K562 (cell line): ENCODE measurements at regions not wholly inside any gene's neighbourhood (a gene's known extent, or its start where the extent isn't known, plus 50 kb on each side); places are given as distances from the start of the nearest gene placed in this dataset.

ENCODE experiments used
- ATF3 ChIP-seq, 2 experiments: fragments of 450-650 bp in 1 of 2; sonication (generic) in 1 of 2; formaldehyde crosslinking in 1 of 2; IDR thresholded peaks in 1 of 2; conservative IDR thresholded peaks in 1 of 2; 2 replicates each; pipeline versions ENCODE4 v1.6.1 to v1.8.1; 2016 to 2023; ENCODE audit warnings: mild to moderate bottlenecking in 2 of 2, moderate library complexity in 2 of 2, inconsistent platforms in 1 of 2, missing genetic modification reagents in 1 of 2
- ATF7 ChIP-seq: fragments of 450-650 bp; IDR thresholded peaks from 2 replicates; pipeline ENCODE4 v1.7.1; 2014; ENCODE audit warnings: mild to moderate bottlenecking, moderate library complexity
- CCNT2 ChIP-seq: IDR thresholded peaks from 2 replicates; pipeline ENCODE4 v1.6.1; 2011; ENCODE audit warnings: borderline replicate concordance, low read depth, mild to moderate bottlenecking, moderate library complexity, mixed read lengths, low read length; ENCODE audit not compliant: insufficient read length; ENCODE audit errors: extremely low read depth
- ETS2 ChIP-seq: IDR thresholded peaks from 2 replicates; pipeline ENCODE4 v1.6.1; 2016; ENCODE audit warnings: borderline replicate concordance, missing genetic modification characterization, mild to moderate bottlenecking, moderate library complexity, missing compliant biosample characterization; ENCODE audit not compliant: poor library complexity, severe bottlenecking
- HCFC1 ChIP-seq: IDR thresholded peaks from 2 replicates; pipeline ENCODE4 v1.6.1; 2012; ENCODE audit warnings: low read depth, low read length, improper control_type of control experiment
- NCOR1 ChIP-seq: fragments of 450-650 bp; IDR thresholded peaks from 2 replicates; pipeline ENCODE4 v1.6.1; 2016; ENCODE audit warnings: mild to moderate bottlenecking, moderate library complexity
- NR2C2 ChIP-seq, 2 experiments: fragments of 200-800 bp in 1 of 2; sonication (Bioruptor generic) in 1 of 2; sonication (generic) in 1 of 2; formaldehyde crosslinking in 1 of 2; IDR thresholded peaks; 2 replicates each; pipeline versions ENCODE4 v1.6.1 to v1.8.0; 2016 to 2022; ENCODE audit warnings: mild to moderate bottlenecking in 1 of 2, missing compliant biosample characterization in 1 of 2, missing genetic modification characterization in 1 of 2, missing genetic modification reagents in 1 of 2
- TBL1XR1 ChIP-seq, 2 experiments: IDR thresholded peaks; 2 replicates each; pipeline ENCODE4 v1.6.1; 2012; ENCODE audit warnings: improper control_type of control experiment in 2 of 2, low read length in 2 of 2, mild to moderate bottlenecking in 1 of 2
- TBP ChIP-seq: optimal IDR thresholded peaks from 2 replicates; pipeline ENCODE3; 2011; ENCODE audit warnings: low read depth, low read length, improper control_type of control experiment
- TEAD1 ChIP-seq, 2 experiments: fragments of 450-650 bp in 1 of 2; sonication (generic) in 1 of 2; formaldehyde crosslinking; IDR thresholded peaks; 2 replicates each; pipeline versions ENCODE4 v1.4.0 to v1.8.0; 2020 to 2022; ENCODE audit warnings: mild to moderate bottlenecking in 2 of 2, missing genetic modification reagents in 1 of 2
- THRB ChIP-seq: fragments of 450-650 bp; formaldehyde crosslinking; conservative IDR thresholded peaks from 2 replicates; pipeline ENCODE4 v1.4.0; 2022; ENCODE audit warnings: mild to moderate bottlenecking, missing genetic modification characterization
- ZNF445 ChIP-seq: fragments of 250-450 bp; sonication (Bioruptor Pico); IDR thresholded peaks from 2 replicates; pipeline ENCODE4 v1.4.0; 2020; ENCODE audit warnings: low read depth, mild to moderate bottlenecking, moderate library complexity
- TF ChIP-seq, protein P1 (sequence below): fragments of 450-650 bp; IDR thresholded peaks from 2 replicates; pipeline ENCODE4 v1.6.1; 2017; ENCODE audit warnings: antibody characterized with exemption, mild to moderate bottlenecking
- TF ChIP-seq, protein P2 (sequence below): IDR thresholded peaks from 3 replicates; pipeline ENCODE4 v1.6.1; 2011; ENCODE audit warnings: borderline replicate concordance, mild to moderate bottlenecking, moderate library complexity; ENCODE audit not compliant: insufficient read length; ENCODE audit errors: extremely low read depth

DNA sequence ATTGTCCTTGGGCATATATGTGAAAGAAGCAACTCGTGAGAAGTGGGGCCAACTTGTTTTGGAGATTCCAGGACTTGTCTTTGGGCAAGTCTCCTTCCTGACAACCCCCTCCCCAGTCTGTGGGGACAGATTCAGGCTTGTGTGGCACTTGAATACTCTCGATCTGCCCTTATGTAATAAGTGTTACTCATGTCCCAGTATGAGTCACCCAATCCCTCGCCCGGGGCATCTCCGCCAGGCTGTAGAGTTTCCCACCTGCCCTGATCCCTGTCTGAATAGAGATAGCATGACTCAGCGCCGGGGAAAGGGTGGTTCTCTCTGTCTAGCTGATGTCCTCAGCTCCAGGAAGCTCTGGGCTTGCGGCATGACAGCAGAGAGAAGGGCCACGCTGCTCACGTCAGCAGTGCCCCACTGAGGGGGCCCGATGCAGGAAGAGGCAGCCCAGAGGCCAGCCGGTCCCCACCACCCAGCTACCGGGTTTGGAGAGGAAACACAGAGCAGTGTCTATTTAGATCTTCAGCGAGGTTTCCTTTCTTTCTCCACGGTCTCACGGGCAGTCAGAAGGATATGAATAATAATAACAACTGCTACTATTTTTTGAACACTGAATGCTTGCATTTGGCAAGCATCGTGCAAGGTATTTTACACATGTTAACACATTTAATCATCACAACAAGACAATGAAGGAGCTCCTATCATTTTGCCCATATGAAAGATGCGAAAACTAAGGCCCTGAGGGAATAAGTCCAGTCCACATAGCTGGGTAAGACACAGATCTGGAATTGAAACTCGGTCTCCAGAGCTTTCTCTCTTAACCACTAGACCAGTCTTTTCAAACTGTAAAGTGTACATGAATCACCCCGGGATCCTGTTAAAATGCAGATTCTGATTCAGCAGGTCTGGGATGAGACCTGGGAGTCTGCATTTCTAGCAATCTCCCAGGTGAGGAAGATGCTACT lies 426.7 kb upstream of the MAF start (continued):
- TF ChIP-seq THRB (CRISPR knock-in tag), result no peak
- TF ChIP-seq, protein P1, sequence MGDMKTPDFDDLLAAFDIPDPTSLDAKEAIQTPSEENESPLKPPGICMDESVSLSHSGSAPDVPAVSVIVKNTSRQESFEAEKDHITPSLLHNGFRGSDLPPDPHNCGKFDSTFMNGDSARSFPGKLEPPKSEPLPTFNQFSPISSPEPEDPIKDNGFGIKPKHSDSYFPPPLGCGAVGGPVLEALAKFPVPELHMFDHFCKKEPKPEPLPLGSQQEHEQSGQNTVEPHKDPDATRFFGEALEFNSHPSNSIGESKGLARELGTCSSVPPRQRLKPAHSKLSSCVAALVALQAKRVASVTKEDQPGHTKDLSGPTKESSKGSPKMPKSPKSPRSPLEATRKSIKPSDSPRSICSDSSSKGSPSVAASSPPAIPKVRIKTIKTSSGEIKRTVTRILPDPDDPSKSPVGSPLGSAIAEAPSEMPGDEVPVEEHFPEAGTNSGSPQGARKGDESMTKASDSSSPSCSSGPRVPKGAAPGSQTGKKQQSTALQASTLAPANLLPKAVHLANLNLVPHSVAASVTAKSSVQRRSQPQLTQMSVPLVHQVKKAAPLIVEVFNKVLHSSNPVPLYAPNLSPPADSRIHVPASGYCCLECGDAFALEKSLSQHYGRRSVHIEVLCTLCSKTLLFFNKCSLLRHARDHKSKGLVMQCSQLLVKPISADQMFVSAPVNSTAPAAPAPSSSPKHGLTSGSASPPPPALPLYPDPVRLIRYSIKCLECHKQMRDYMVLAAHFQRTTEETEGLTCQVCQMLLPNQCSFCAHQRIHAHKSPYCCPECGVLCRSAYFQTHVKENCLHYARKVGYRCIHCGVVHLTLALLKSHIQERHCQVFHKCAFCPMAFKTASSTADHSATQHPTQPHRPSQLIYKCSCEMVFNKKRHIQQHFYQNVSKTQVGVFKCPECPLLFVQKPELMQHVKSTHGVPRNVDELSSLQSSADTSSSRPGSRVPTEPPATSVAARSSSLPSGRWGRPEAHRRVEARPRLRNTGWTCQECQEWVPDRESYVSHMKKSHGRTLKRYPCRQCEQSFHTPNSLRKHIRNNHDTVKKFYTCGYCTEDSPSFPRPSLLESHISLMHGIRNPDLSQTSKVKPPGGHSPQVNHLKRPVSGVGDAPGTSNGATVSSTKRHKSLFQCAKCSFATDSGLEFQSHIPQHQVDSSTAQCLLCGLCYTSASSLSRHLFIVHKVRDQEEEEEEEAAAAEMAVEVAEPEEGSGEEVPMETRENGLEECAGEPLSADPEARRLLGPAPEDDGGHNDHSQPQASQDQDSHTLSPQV, result peak; percentile 91
- peak; percentile 38 to 78; a peak in 2 of 4 replicates for TF ChIP-seq TBL1XR1 (IDR thresholded peaks at IDR 0.05; ENCODE audit: low read length in 2 of 2)
- no peak for TF ChIP-seq CCNT2
- no peak for TF ChIP-seq ZNF445
- TF ChIP-seq ETS2 (tag), result no peak
- peak in 1 of 2 experiments; percentile 49; a peak in 1 of 4 replicates for TF ChIP-seq TEAD1 (CRISPR knock-in tag; IDR thresholded peaks at IDR 0.05)
- TF ChIP-seq HCFC1, result peak; percentile 8; the same call in 1 of the 2 replicates
- TF ChIP-seq, protein P2, sequence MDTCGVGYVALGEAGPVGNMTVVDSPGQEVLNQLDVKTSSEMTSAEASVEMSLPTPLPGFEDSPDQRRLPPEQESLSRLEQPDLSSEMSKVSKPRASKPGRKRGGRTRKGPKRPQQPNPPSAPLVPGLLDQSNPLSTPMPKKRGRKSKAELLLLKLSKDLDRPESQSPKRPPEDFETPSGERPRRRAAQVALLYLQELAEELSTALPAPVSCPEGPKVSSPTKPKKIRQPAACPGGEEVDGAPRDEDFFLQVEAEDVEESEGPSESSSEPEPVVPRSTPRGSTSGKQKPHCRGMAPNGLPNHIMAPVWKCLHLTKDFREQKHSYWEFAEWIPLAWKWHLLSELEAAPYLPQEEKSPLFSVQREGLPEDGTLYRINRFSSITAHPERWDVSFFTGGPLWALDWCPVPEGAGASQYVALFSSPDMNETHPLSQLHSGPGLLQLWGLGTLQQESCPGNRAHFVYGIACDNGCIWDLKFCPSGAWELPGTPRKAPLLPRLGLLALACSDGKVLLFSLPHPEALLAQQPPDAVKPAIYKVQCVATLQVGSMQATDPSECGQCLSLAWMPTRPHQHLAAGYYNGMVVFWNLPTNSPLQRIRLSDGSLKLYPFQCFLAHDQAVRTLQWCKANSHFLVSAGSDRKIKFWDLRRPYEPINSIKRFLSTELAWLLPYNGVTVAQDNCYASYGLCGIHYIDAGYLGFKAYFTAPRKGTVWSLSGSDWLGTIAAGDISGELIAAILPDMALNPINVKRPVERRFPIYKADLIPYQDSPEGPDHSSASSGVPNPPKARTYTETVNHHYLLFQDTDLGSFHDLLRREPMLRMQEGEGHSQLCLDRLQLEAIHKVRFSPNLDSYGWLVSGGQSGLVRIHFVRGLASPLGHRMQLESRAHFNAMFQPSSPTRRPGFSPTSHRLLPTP, result no peak
- TF ChIP-seq NCOR1, result peak; percentile 78
- peak; percentile 99 for TF ChIP-seq ATF3 (IDR thresholded peaks at IDR 0.05)
- peak; percentile 88 for TF ChIP-seq ATF3 (CRISPR knock-in tag; conservative IDR thresholded peaks at IDR 0.05)
- TF ChIP-seq TBP, result no peak
- TF ChIP-seq NR2C2 (CRISPR knock-in tag; IDR thresholded peaks at IDR 0.05), result no peak
- no peak for TF ChIP-seq NR2C2 (tag; IDR thresholded peaks at IDR 0.05)
- TF ChIP-seq ATF7, result peak; percentile 80; the same call in 1 of the 2 replicates
